GM19239 (cell line): ENCODE measurements at regions not wholly inside any gene's neighbourhood (a gene's known extent, or its start where the extent isn't known, plus 50 kb on each side); places are given as distances from the start of the nearest gene placed in this dataset.

Experiments
- DNase-seq: peaks from one replicate; pipeline ENCODE4 v3.0.0; 2011; ENCODE audit warnings: low spot score; ENCODE audit not compliant: insufficient read length
- FAIRE-seq: peaks from 2 replicates; lab custom pipeline; 2011; peaks lifted over from hg19 to GRCh38; lab: Jason Lieb, UNC

GRCh38 chr7:45342236-45342635 lies 184.6 kb downstream of the RAMP3 start:
- DNase-seq, result no peak
- no peak for FAIRE-seq

GRCh38 chr7:45343746-45344145 lies 186.2 kb downstream of the RAMP3 start:
- FAIRE-seq (no peak), DNase-seq (no peak)

GRCh38 chr7:45347804-45348203 lies 190.2 kb downstream of the RAMP3 start:
- no peak for FAIRE-seq
- DNase-seq, result no peak

GRCh38 chr7:45349090-45349489 lies 191.5 kb downstream of the RAMP3 start:
- no peak for FAIRE-seq
- DNase-seq, result no peak

- FAIRE-seq, result no peak
- no peak for DNase-seq
These were observed 193.3 kb downstream of the RAMP3 start for GRCh38 chr7:45350896-45351295.

- FAIRE-seq, result no peak
- DNase-seq, result no peak
These were observed 200.7 kb downstream of the RAMP3 start for GRCh38 chr7:45358287-45358686.

GRCh38 chr7:45359250-45359649 lies 201.7 kb downstream of the RAMP3 start:
- DNase-seq, result no peak
- no peak for FAIRE-seq

GRCh38 chr7:45359776-45360175 lies 202.2 kb downstream of the RAMP3 start:
- DNase-seq, result no peak
- FAIRE-seq, result no peak

GRCh38 chr7:45363669-45364068 lies 206.1 kb downstream of the RAMP3 start:
- FAIRE-seq (no peak), DNase-seq (no peak)

- FAIRE-seq (no peak), DNase-seq (no peak)
These were observed 207.8 kb downstream of the RAMP3 start for GRCh38 chr7:45365341-45365740.

- DNase-seq (no peak), FAIRE-seq (no peak)
These were observed 207.7 kb upstream of the ADCY1 start for GRCh38 chr7:45366475-45366874.

GRCh38 chr7:45367026-45367425 lies 207.1 kb upstream of the ADCY1 start:
- DNase-seq, result no peak
- FAIRE-seq, result no peak

- DNase-seq (no peak), FAIRE-seq (no peak)
These were observed 205.9 kb upstream of the ADCY1 start for GRCh38 chr7:45368129-45368807.

GRCh38 chr7:45384499-45384898 lies 189.7 kb upstream of the ADCY1 start:
- no peak for FAIRE-seq
- no peak for DNase-seq

- no peak for DNase-seq
- no peak for FAIRE-seq
These were observed 186.3 kb upstream of the ADCY1 start for GRCh38 chr7:45387837-45388236.

GRCh38 chr7:45389073-45389872 lies 184.9 kb upstream of the ADCY1 start:
- DNase-seq, result no peak
- FAIRE-seq, result no peak

- no peak for FAIRE-seq
- no peak for DNase-seq
These were observed 184.0 kb upstream of the ADCY1 start for GRCh38 chr7:45390180-45390579.

GRCh38 chr7:45390731-45391130 lies 183.4 kb upstream of the ADCY1 start:
- DNase-seq, result no peak
- no peak for FAIRE-seq

GRCh38 chr7:45391618-45392451 lies 182.3 kb upstream of the ADCY1 start:
- FAIRE-seq (no peak), DNase-seq (no peak)

- no peak for FAIRE-seq
- no peak for DNase-seq
These were observed 180.0 kb upstream of the ADCY1 start for GRCh38 chr7:45394117-45394708.

GRCh38 chr7:45399069-45399468 lies 175.1 kb upstream of the ADCY1 start:
- FAIRE-seq, result no peak
- no peak for DNase-seq
